ENCODE measurements at regions not wholly inside any gene's neighbourhood (a gene's known extent, or its start where the extent isn't known, plus 50 kb on each side); places are given as distances from the start of the nearest gene placed in this dataset.

DNA sequence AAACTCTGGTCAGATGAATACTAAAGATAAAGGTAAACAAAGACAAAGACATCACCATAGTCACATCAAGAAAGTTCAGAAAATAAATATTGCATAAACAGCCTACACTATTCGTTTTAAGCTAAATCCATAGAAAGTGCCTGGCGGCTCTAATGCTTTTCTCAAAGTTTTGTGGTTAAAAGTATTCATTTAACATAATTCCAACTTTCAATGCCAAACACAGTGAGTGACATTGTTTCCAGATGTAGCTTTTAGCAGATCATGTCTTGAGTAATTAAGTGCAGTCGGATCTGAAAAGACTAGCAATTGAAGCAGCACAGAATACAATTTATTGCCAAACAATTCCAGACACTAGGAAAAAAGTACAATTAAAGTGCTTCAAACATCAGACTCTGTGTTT lies 287.1 kb upstream of the ADGRL3 start:
- TF ChIP-seq, protein P1, sequence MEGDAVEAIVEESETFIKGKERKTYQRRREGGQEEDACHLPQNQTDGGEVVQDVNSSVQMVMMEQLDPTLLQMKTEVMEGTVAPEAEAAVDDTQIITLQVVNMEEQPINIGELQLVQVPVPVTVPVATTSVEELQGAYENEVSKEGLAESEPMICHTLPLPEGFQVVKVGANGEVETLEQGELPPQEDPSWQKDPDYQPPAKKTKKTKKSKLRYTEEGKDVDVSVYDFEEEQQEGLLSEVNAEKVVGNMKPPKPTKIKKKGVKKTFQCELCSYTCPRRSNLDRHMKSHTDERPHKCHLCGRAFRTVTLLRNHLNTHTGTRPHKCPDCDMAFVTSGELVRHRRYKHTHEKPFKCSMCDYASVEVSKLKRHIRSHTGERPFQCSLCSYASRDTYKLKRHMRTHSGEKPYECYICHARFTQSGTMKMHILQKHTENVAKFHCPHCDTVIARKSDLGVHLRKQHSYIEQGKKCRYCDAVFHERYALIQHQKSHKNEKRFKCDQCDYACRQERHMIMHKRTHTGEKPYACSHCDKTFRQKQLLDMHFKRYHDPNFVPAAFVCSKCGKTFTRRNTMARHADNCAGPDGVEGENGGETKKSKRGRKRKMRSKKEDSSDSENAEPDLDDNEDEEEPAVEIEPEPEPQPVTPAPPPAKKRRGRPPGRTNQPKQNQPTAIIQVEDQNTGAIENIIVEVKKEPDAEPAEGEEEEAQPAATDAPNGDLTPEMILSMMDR (IDR thresholded peaks at IDR 0.05), result no peak
- no peak for TF ChIP-seq POLR2A (IDR thresholded peaks at IDR 0.05)

All from heart left ventricle (tissue), 13 donors.